D721Med (cell line): ENCODE measurements at regions not wholly inside any gene's neighbourhood (a gene's known extent, or its start where the extent isn't known, plus 50 kb on each side); places are given as distances from the start of the nearest gene placed in this dataset.

Experiments
- DNase-seq: peaks from one replicate; pipeline ENCODE4 v3.0.0; 2011; ENCODE audit warnings: low spot score; ENCODE audit not compliant: insufficient read length
- FAIRE-seq: peaks from 2 replicates; lab custom pipeline; 2011; peaks lifted over from hg19 to GRCh38; lab: Jason Lieb, UNC
- TF ChIP-seq, protein P1 (sequence below): IDR thresholded peaks from 2 replicates; pipeline ENCODE4 v1.5.1; 2012; ENCODE audit warnings: mild to moderate bottlenecking, control low read depth; ENCODE audit not compliant: insufficient read depth; ENCODE audit errors: missing control alignments

DNA sequence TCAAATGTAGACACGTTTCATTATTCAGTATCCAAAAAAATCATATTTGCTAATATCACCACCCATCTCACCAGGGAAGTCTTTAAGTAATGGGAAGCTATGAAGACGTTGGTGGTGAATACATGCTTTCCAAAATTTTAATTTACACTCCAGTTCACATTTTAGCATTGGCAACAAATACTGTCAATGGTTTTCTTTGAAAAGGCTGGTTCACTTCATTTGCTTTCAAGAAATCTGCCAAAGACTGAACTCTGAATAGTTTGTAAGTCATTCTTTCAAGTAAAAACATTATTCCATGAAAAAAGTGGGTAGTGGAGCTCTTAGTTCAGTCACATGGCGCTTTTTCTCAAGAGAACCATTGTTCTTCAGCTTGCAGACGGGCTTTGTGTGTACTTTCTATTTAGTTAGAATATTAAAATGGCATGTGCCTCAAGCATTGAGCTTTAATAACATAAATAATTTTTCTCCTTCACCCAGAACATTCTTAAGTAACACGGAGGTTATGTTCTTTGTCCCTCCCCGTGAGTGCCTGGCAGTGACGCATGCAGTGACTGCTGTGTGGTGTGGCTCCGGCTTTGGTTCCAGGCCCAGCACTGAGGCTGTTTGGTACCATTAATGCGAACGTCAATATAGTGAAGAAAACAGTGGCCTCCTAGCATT, 300.0 kb upstream of the HDAC4 start:
- TF ChIP-seq, protein P1, sequence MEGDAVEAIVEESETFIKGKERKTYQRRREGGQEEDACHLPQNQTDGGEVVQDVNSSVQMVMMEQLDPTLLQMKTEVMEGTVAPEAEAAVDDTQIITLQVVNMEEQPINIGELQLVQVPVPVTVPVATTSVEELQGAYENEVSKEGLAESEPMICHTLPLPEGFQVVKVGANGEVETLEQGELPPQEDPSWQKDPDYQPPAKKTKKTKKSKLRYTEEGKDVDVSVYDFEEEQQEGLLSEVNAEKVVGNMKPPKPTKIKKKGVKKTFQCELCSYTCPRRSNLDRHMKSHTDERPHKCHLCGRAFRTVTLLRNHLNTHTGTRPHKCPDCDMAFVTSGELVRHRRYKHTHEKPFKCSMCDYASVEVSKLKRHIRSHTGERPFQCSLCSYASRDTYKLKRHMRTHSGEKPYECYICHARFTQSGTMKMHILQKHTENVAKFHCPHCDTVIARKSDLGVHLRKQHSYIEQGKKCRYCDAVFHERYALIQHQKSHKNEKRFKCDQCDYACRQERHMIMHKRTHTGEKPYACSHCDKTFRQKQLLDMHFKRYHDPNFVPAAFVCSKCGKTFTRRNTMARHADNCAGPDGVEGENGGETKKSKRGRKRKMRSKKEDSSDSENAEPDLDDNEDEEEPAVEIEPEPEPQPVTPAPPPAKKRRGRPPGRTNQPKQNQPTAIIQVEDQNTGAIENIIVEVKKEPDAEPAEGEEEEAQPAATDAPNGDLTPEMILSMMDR: no peak
- FAIRE-seq (no peak), DNase-seq (no peak)

DNA sequence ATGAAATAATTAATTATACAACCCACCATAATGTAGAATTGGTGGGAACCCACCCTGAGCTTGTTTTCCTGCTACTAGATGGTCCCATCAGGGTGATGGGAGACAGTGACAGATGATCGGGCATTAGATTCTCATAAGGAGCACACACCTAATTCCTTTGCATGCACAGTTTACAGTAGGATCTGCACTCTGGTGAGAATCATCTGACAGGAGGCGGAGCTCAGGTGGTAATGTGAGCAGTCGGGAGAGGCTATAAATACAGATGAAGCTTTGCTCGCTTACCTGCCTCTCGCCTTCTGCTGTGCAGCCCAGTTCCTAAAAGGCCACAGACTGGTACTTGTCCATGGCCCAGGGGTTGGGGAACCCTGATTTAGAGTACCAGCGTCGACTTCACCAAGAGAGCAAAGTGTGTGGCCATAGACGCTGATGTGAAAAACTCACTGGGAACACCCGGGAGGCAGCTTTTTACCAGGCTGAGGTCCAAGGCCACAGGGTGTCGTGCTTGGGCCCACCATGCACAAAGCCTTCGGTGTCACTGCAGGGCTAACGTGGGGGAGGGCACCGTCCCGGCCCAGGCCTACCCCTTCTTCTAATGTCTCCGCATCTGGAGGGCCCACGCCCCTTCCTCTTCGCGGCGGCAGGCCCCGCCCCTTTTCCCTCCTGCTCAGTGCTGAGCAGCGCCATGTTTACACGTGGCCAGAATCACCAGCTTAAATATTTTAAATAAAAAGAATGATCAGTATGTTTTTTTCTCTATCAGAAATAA, 296.8 kb upstream of the HDAC4 start:
- FAIRE-seq: no peak
- DNase-seq: no peak
- TF ChIP-seq, protein P1: no peak

DNA sequence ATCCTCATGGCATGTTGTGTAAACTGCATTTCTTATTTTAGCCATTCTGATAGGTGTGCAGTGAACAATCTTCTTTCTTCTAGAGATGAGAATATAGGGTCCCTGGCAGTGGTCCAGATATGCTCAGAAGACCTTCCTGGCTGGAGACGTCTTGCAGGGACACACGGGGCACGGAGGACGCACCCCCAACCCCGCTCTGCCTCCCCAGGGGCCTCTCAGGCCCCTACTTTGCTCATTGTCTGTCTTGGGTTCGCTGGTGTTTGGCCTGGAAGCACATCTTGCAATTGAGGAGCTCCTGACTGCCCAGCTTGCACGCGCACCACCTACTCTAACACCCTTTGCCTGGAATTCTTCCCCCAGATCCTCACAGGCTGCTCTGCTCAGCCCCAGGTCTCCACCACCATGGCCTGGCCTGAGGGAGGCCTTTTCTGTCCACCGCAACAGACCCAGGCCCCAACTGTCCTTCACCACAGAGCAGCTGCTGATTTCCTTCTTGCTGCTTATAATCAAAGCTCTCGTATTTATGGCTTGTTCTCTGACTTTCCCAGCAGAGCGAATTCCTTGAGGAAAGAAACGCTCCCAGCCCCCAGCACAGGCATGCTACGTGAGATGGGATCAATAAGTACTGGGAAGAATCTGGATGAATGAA, 295.9 kb upstream of the HDAC4 start:
- DNase-seq (no peak), FAIRE-seq (no peak)
- TF ChIP-seq, protein P1: no peak

DNA sequence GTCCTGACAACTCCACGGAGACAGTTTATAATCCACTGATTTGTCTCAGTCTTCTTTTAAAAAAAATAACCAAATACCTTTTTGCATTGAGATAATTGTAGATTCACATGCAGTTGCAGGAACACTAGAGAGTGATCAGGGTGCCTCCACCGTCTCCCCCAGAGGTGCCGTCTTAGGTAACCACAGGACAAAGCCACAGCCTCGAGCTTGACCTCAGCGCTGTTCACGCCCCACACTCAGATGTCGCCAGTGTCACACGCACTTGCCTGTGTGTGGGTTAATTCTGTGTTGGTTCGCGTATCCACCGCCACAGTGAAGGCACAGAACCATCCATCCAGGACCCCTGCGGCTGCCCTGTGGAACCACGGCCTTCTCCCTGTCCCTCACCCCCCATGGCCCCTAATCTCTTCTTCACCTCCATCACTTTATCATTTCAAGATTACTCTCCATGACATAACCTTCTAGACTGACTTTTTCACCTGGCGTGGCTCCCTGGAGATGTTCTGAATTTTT, 295.0 kb upstream of the HDAC4 start:
- DNase-seq (no peak), FAIRE-seq (no peak)
- TF ChIP-seq, protein P1: no peak

DNA sequence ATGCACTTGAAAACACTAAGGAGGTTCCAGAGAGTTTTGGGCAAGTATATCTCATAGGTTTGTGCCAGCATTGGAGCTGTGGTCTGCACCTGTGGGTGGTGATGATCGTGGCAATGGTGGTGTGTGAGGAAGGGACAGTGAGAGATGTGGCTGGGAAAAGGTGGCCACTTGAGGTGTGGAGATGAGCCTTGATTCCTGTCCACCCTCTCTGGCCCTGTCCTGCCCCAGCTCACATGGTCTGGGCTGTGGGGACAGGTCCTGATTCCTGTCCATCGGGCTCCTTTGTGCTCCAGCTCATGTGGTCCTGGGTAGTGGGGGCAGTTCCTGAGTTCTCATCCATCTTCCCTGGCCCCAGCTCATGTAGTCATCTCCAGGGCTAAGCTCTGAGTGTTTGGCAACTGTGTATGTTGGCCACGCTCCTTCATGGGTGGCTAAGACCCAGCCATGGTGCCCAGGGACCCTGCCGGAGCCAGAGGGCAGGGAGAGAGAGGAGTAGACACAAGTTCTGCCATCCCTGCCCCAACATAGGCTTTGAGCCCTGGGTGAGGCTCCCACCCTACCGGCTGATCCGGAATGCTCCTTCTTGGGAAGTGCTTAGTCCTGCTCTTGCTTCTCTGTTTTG, 294.4 kb upstream of the HDAC4 start:
- TF ChIP-seq, protein P1: no peak
- FAIRE-seq (no peak), DNase-seq (no peak)

DNA sequence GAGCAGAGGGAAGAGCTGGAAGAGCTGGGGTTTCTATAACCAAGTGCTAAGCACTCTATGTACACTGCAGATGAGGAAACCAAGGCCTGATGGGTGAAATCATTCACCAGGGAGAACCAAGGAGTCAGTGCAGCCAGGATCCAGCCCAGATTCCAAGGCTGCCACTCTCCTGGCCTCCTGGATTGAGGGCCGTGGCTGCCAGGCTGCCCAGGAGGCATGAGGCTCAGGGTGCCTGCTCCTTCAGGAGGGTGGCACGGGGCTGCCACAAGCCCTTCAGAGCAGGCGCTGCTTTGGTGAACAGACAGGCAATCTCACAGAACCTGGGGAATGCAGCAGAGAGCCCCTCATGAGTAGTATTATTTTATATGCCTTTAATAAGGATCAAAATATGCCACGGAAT, 293.7 kb upstream of the HDAC4 start:
- no peak for FAIRE-seq
- TF ChIP-seq, protein P1: no peak
- no peak for DNase-seq
